ENCODE measurements at regions not wholly inside any gene's neighbourhood (a gene's known extent, or its start where the extent isn't known, plus 50 kb on each side); places are given as distances from the start of the nearest gene placed in this dataset.

- TF ChIP-seq POLR2AphosphoS2 (IDR thresholded peaks at IDR 0.05; ENCODE audit: low read depth, low read length) (no peak), PTBP1 (IDR thresholded peaks at IDR 0.05; ENCODE audit: low read depth, low read length, poor library complexity, severe bottlenecking) (no peak)
Observed at GRCh38 chr5:125560476-125561225, 814.2 kb upstream of the ZNF608 start (continued).

DNA sequence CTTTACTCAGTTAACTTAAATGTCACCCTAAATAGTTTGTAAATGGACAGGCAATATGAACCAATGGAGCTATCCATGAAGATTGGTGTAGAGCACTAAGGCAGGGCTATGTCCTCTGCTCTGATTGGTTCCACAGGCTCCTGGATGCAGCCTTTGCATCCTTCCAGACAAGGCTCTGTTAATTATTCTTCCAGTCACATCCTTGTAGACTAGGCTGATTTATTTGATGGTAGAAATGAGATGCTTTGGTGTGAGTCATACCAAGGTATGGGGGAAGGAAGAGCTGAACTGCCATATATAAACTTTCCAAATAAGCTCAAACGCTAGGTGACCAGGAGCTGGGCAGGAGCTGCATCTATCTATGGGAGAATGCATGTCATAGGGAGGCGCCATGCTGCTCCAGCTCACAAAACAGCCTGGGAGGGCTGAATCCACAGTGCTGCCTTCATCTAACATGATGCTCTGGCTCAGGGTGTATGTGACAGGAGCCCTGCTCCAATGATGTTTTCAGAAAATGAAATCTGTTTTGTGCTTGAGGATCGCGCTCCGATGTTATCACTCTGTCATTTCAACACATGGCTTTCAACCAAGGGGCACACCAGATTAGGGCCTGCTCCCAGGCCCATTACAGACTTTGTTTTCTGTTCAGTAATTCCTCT, 818.0 kb upstream of the ZNF608 start:
- H3K36me3 ChIP-seq (replicated peaks in 1 of 2; ENCODE audit: control insufficient read depth in 1 of 2, insufficient read depth in 2 of 2, low read length in 2 of 2) = no peaks in the 10 kb centered on the region
- intact Hi-C loops (cut with micrococcal nuclease; ENCODE audit: unreplicated experiment) = no loop called here
- H2AFZ ChIP-seq (ENCODE audit: low read length) = no peak overlapping the region
- no peak for TF ChIP-seq NCOA5 (CRISPR knock-in tag; IDR thresholded peaks at IDR 0.05)
- ChIA-PET POLR2A (no interaction called here), CTCF (ENCODE audit: low intra/inter-chr PET ratio, low total read pairs) (no interaction called here)
- H3K4me1 ChIP-seq (ENCODE audit: insufficient read depth, low read length) = no peaks in the 10 kb centered on the region
- FAIRE-seq (no peak), DNase-seq (ENCODE audit: low spot score) (no peak), ATAC-seq (no peak)
- no peaks in the 10 kb centered on the region for H3K27me3 ChIP-seq (ENCODE audit: control insufficient read depth in 1 of 2, insufficient read depth in 2 of 2, low read length in 2 of 2)
- in situ Hi-C loops (cut with HindIII; ENCODE audit: extremely low pct_ligation_motif_present, low pct_unique_long_range_greater_than_20kb) = no loop called here
- no TSS peak for BruUV-seq (replicated peaks)
- H4K20me1 ChIP-seq (ENCODE audit: insufficient read depth, low read length) = no peaks in the 10 kb centered on the region
- no peak overlapping the region for H3K4me2 ChIP-seq (ENCODE audit: low read depth, low read length)
- H3K27ac ChIP-seq (ENCODE audit: extremely low read length, insufficient read depth, low read length) = no peak overlapping the region
- H3K9me3 ChIP-seq (ENCODE audit: low read length) = peaks cover 7% of the 10 kb centered on the region; the same call in 1 of the 2 replicates
- H3K4me3 ChIP-seq (replicated peaks in 1 of 3; ENCODE audit: insufficient read depth in 1 of 3, low read depth in 2 of 3, low read length in 3 of 3) = no peak overlapping the region
- 6% methylated on average over 4 of the region's 5 CpGs for WGBS (ENCODE audit: low lambda C conversion rate)
- H3K79me2 ChIP-seq (ENCODE audit: insufficient read depth, low read length) = no peaks in the 10 kb centered on the region
- no peak overlapping the region for H3K9ac ChIP-seq (ENCODE audit: insufficient read depth, low read depth, low read length)

GRCh38 chr5:125574491-125575044, 828.1 kb upstream of the ZNF608 start:
- no peaks in the 10 kb centered on the region for H3K27me3 ChIP-seq (ENCODE audit: control insufficient read depth in 1 of 2, insufficient read depth in 2 of 2, low read length in 2 of 2)
- no peak overlapping the region for H2AFZ ChIP-seq (ENCODE audit: low read length)
- ATAC-seq (no peak), FAIRE-seq (no peak), DNase-seq (ENCODE audit: low spot score) (no peak)
- H3K4me1 ChIP-seq (ENCODE audit: insufficient read depth, low read length) = no peaks in the 10 kb centered on the region
- H3K9me3 ChIP-seq (ENCODE audit: low read length) = peaks cover 11% of the 10 kb centered on the region; the same call in 1 of the 2 replicates
- no peaks in the 10 kb centered on the region for H4K20me1 ChIP-seq (ENCODE audit: insufficient read depth, low read length)
- intact Hi-C loops (cut with micrococcal nuclease; ENCODE audit: unreplicated experiment) = no loop called here
- no peaks in the 10 kb centered on the region for H3K79me2 ChIP-seq (ENCODE audit: insufficient read depth, low read length)
- H3K4me3 ChIP-seq (replicated peaks in 1 of 3; ENCODE audit: insufficient read depth in 1 of 3, low read depth in 2 of 3, low read length in 3 of 3) = no peak overlapping the region
- WGBS (ENCODE audit: low lambda C conversion rate) = 30% methylated on average over 9 of the region's 9 CpGs
- CTCF ChIA-PET (ENCODE audit: low intra/inter-chr PET ratio, low total read pairs) = no interaction called here
- BruUV-seq (replicated peaks) = no TSS peak
- POLR2A ChIA-PET = no interaction called here
- H3K9ac ChIP-seq (ENCODE audit: insufficient read depth, low read depth, low read length) = no peak overlapping the region
- no peak overlapping the region for H3K4me2 ChIP-seq (ENCODE audit: low read depth, low read length)
- in situ Hi-C loops (cut with HindIII; ENCODE audit: extremely low pct_ligation_motif_present, low pct_unique_long_range_greater_than_20kb) = no loop called here
- H3K27ac ChIP-seq (ENCODE audit: extremely low read length, insufficient read depth, low read length) = no peak overlapping the region
- no peaks in the 10 kb centered on the region for H3K36me3 ChIP-seq (replicated peaks in 1 of 2; ENCODE audit: control insufficient read depth in 1 of 2, insufficient read depth in 2 of 2, low read length in 2 of 2)
- TF ChIP-seq HMG20A (CRISPR knock-in tag; IDR thresholded peaks at IDR 0.05; ENCODE audit: borderline replicate concordance) = no peak
- TF ChIP-seq TRAFD1 (CRISPR knock-in tag; IDR thresholded peaks at IDR 0.05; ENCODE audit: borderline replicate concordance) = no peak
- no peak for TF ChIP-seq RFX1 (IDR thresholded peaks at IDR 0.05)
- TF ChIP-seq CEBPG (CRISPR knock-in tag; IDR thresholded peaks at IDR 0.05) = no peak
- no peak for TF ChIP-seq ATRX (CRISPR knock-in tag; IDR thresholded peaks at IDR 0.05; ENCODE audit: borderline replicate concordance)
- TF ChIP-seq, protein P1, sequence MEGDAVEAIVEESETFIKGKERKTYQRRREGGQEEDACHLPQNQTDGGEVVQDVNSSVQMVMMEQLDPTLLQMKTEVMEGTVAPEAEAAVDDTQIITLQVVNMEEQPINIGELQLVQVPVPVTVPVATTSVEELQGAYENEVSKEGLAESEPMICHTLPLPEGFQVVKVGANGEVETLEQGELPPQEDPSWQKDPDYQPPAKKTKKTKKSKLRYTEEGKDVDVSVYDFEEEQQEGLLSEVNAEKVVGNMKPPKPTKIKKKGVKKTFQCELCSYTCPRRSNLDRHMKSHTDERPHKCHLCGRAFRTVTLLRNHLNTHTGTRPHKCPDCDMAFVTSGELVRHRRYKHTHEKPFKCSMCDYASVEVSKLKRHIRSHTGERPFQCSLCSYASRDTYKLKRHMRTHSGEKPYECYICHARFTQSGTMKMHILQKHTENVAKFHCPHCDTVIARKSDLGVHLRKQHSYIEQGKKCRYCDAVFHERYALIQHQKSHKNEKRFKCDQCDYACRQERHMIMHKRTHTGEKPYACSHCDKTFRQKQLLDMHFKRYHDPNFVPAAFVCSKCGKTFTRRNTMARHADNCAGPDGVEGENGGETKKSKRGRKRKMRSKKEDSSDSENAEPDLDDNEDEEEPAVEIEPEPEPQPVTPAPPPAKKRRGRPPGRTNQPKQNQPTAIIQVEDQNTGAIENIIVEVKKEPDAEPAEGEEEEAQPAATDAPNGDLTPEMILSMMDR (CRISPR knock-in tag; IDR thresholded peaks at IDR 0.05) = no peak
- TF ChIP-seq NR2F6 (IDR thresholded peaks at IDR 0.05) = no peak
- no peak for TF ChIP-seq NR2F6 (CRISPR knock-in tag; IDR thresholded peaks at IDR 0.05)
- no peak for TF ChIP-seq RFX5 (IDR thresholded peaks at IDR 0.05; ENCODE audit: low read depth, low read length)

Data from HepG2 (cell line).